Tibial nerve (tissue), 4 donors: ENCODE measurements at regions not wholly inside any gene's neighbourhood (a gene's known extent, or its start where the extent isn't known, plus 50 kb on each side); places are given as distances from the start of the nearest gene placed in this dataset.

ENCODE experiments used
- DNase-seq, 2 donors: peaks; one replicate each; pipeline ENCODE4 v3.0.0-alpha.2; 2019; ENCODE audit warnings: low spot score in 2 of 2
- H3K27ac ChIP-seq, 4 donors: fragments of 200-600 bp; sonication (generic) in 3 of 4; one replicate each; pipeline ENCODE4 v1.5.1; 2017 to 2019; ENCODE audit warnings: mild to moderate bottlenecking in 1 of 4
- H3K27me3 ChIP-seq, 2 donors: fragments of 200-600 bp; sonication (generic) in 1 of 2; one replicate each; pipeline versions ENCODE4 v1.5.1 to v1.6.0; 2017 to 2019
- H3K36me3 ChIP-seq, 3 donors: fragments of 200-600 bp; sonication (generic); one replicate each; pipeline ENCODE4 v1.5.1; 2018 to 2019
- H3K4me1 ChIP-seq, 4 donors: fragments of 200-600 bp; sonication (generic) in 3 of 4; one replicate each; pipeline ENCODE4 v1.5.1; 2017 to 2019
- H3K4me3 ChIP-seq, 4 donors: fragments of 200-600 bp; sonication (generic) in 3 of 4; one replicate each; pipeline ENCODE4 v1.5.1; 2017 to 2019; ENCODE audit warnings: mild to moderate bottlenecking in 1 of 4, moderate library complexity in 1 of 4
- H3K9me3 ChIP-seq, 4 donors: fragments of 200-600 bp; sonication (generic) in 3 of 4; one replicate each; pipeline ENCODE4 v1.5.1; 2017 to 2019
- CTCF ChIP-seq, 5 experiments: fragments of 200-600 bp in 3 of 5; fragments of 450-650 bp in 2 of 5; sonication (generic) in 3 of 5; IDR thresholded peaks; one replicate each; pipeline ENCODE4 v1.5.1; 2016 to 2019; ENCODE audit warnings: antibody characterized with exemption in 5 of 5, mild to moderate bottlenecking in 3 of 5, moderate library complexity in 2 of 5
- EP300 ChIP-seq, 2 donors: sonication (generic); formaldehyde crosslinking; IDR thresholded peaks; one replicate each; pipeline ENCODE4 v1.6.1; 2017; ENCODE audit warnings: antibody characterized with exemption in 2 of 2, mild to moderate bottlenecking in 1 of 2
- POLR2A ChIP-seq, 2 donors: fragments of 450-650 bp; IDR thresholded peaks; one replicate each; pipeline ENCODE4 v1.6.1; 2017; ENCODE audit warnings: antibody characterized with exemption in 2 of 2, mild to moderate bottlenecking in 2 of 2, moderate library complexity in 2 of 2
- WGBS, 2 donors: methylation state at CpG; one replicate each; pipeline ENCODE4 v1.1.5; 2018; 5-methylcytosine and 5-hydroxymethylcytosine counted together

- Histone ChIP-seq H3K4me3 (no peak overlapping the region), H3K27me3 (no peaks in the 10 kb centered on the region), H3K27ac (no peak overlapping the region), H3K4me1 (no peaks in the 10 kb centered on the region), H3K9me3 (peaks cover 0 to 5% (median 0%) of the 10 kb centered on the region in 4 donors), H3K36me3 (no peaks in the 10 kb centered on the region)
- DNase-seq = no peak
- WGBS, 2 donors = 0% methylated on average over 1 of the region's 1 CpG
- TF ChIP-seq EP300 (IDR thresholded peaks at IDR 0.05) = no peak
- no peak for TF ChIP-seq POLR2A (IDR thresholded peaks at IDR 0.05)
- TF ChIP-seq CTCF (IDR thresholded peaks at IDR 0.05) = no peak
These were observed 176.9 kb upstream of the MDGA2 start for GRCh38 chr14:47852278-47852677.

- no peak overlapping the region for H3K27ac ChIP-seq
- no peak for DNase-seq
- 70 to 83% methylated on average over 3 to 4 of the region's 4 CpGs for WGBS, 2 donors
- H3K4me1 ChIP-seq = no peaks in the 10 kb centered on the region
- H3K4me3 ChIP-seq = no peak overlapping the region
- H3K36me3 ChIP-seq = no peaks in the 10 kb centered on the region
- no peak for TF ChIP-seq EP300 (IDR thresholded peaks at IDR 0.05)
- TF ChIP-seq POLR2A (IDR thresholded peaks at IDR 0.05) = no peak
- no peak for TF ChIP-seq CTCF (IDR thresholded peaks at IDR 0.05)
- peaks cover 0 to 17% (median 0%) of the 10 kb centered on the region in 4 donors for H3K9me3 ChIP-seq
- no peaks in the 10 kb centered on the region for H3K27me3 ChIP-seq
These were observed 170.6 kb upstream of the MDGA2 start for GRCh38 chr14:47846008-47846407.

GRCh38 chr14:47843236-47843635, 167.8 kb upstream of the MDGA2 start:
- peaks cover 0 to 12% (median 0%) of the 10 kb centered on the region in 4 donors for H3K9me3 ChIP-seq
- no peaks in the 10 kb centered on the region for H3K27me3 ChIP-seq
- 85 to 93% methylated on average over 2 of the region's 2 CpGs for WGBS, 2 donors
- no peak for TF ChIP-seq CTCF (IDR thresholded peaks at IDR 0.05)
- no peak for TF ChIP-seq POLR2A (IDR thresholded peaks at IDR 0.05)
- TF ChIP-seq EP300 (IDR thresholded peaks at IDR 0.05) = no peak
- no peak overlapping the region for H3K27ac ChIP-seq
- DNase-seq = no peak
- H3K4me3 ChIP-seq = no peak overlapping the region
- H3K4me1 ChIP-seq = no peaks in the 10 kb centered on the region
- no peaks in the 10 kb centered on the region for H3K36me3 ChIP-seq

GRCh38 chr14:47833011-47833410, 157.6 kb upstream of the MDGA2 start:
- H3K4me3 ChIP-seq = no peak overlapping the region
- H3K9me3 ChIP-seq = no peaks in the 10 kb centered on the region
- H3K4me1 ChIP-seq = no peaks in the 10 kb centered on the region
- no peak for TF ChIP-seq CTCF (IDR thresholded peaks at IDR 0.05)
- no peak for DNase-seq
- no peak overlapping the region for H3K27ac ChIP-seq
- no peaks in the 10 kb centered on the region for H3K36me3 ChIP-seq
- H3K27me3 ChIP-seq = no peaks in the 10 kb centered on the region

- no peaks in the 10 kb centered on the region for H3K9me3 ChIP-seq
- DNase-seq = no peak
- H3K4me3 ChIP-seq = no peak overlapping the region
- WGBS, 2 donors = 83 to 89% methylated on average over 2 of the region's 2 CpGs
- H3K4me1 ChIP-seq = no peaks in the 10 kb centered on the region
- TF ChIP-seq POLR2A (IDR thresholded peaks at IDR 0.05) (no peak), EP300 (IDR thresholded peaks at IDR 0.05) (no peak), CTCF (IDR thresholded peaks at IDR 0.05) (no peak)
- H3K36me3 ChIP-seq = no peaks in the 10 kb centered on the region
- no peaks in the 10 kb centered on the region for H3K27me3 ChIP-seq
- no peak overlapping the region for H3K27ac ChIP-seq
These were observed 151.4 kb upstream of the MDGA2 start for GRCh38 chr14:47826809-47827208.
